ENCODE measurements at regions not wholly inside any gene's neighbourhood (a gene's known extent, or its start where the extent isn't known, plus 50 kb on each side); places are given as distances from the start of the nearest gene placed in this dataset.

DNA sequence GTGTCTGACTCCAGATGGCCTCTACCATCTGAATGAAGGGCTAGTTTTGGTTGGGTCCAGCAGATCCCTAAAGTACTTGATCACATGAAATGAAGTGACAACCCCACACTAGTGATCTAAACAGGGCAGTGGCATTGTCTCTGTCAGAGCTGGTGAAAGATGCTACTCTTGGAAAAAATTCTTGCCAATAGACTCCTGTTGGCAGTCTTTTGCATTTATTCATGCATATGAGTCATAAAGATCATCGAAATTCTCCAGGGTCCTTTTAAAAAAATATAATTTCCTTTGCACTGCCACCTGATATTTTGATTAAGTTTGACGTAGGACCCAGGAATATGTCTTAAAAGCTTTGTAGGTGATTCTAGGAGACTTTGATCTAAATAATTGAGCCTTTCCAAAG, 135.1 kb upstream of the ELL2 start:
- H3K27me3 Mint-ChIP-seq (ENCODE audit: low read depth, poor library complexity), result no peaks in the 10 kb centered on the region
- DNase-seq, result no peak
- no peak overlapping the region for H3K4me3 Mint-ChIP-seq
- peaks cover 18% of the 10 kb centered on the region for H3K4me1 Mint-ChIP-seq
- TF ChIP-seq CTCF (IDR thresholded peaks at IDR 0.05), result no peak
- H3K27ac Mint-ChIP-seq, result no peak overlapping the region
- H3K9me3 Mint-ChIP-seq, result peaks cover 18% of the 10 kb centered on the region
- no peaks in the 10 kb centered on the region for H3K36me3 Mint-ChIP-seq (ENCODE audit: low read depth)

DNA sequence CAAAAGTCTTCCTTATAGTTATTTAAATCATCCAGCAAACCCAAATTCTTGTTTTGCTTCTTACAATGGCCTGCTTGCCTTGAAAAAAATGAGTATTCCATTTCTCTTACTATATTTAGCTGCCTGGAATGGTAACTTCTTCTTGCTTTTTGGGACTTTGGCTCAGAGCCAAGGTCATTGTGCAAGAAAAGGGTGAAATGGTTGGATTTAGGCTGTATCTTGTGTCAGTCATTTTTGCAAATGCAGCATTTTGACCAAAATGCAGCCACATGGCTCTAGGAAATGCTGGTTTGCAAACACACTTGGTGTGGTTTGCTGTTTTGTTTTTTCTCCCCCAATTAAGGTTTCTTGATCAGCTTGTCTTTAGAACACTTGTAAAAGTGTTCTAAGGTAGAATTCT, 133.3 kb upstream of the ELL2 start:
- Mint-ChIP-seq H3K36me3 (ENCODE audit: low read depth) (no peaks in the 10 kb centered on the region), H3K4me3 (no peak overlapping the region), H3K27me3 (ENCODE audit: low read depth, poor library complexity) (no peaks in the 10 kb centered on the region), H3K27ac (no peak overlapping the region), H3K4me1 (peaks cover 31% of the 10 kb centered on the region), H3K9me3 (peaks cover 18% of the 10 kb centered on the region)
- DNase-seq, result no peak
- no peak for TF ChIP-seq CTCF (IDR thresholded peaks at IDR 0.05)

- H3K4me1 Mint-ChIP-seq, result peaks cover 41% of the 10 kb centered on the region
- H3K9me3 Mint-ChIP-seq, result peaks cover 17% of the 10 kb centered on the region
- no peak overlapping the region for H3K4me3 Mint-ChIP-seq
- no peaks in the 10 kb centered on the region for H3K36me3 Mint-ChIP-seq (ENCODE audit: low read depth)
- H3K27me3 Mint-ChIP-seq (ENCODE audit: low read depth, poor library complexity), result no peaks in the 10 kb centered on the region
- H3K27ac Mint-ChIP-seq, result no peak overlapping the region
- no peak for TF ChIP-seq CTCF (IDR thresholded peaks at IDR 0.05)
- no peak for DNase-seq
Observed at GRCh38 chr5:96093890-96094381, 132.3 kb upstream of the ELL2 start.

DNA sequence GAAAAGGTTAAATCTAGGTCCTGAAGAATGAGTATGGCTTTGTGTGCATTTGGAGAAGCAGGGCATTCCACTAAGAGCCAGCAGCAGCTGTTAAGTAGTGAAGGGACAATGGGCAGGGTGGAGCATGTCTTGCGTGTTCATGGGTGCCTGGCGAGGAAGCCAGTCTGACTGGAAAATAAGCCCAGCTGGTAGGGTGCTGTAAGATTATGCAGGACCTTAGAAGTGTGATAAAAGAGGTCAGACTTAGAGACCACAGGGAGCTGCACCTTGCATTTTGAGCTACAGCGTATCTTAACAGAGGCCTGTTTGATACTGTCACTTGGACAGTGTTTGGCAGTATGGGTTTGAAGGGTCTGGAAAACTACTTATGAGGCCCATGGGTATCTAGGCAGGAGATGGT, 131.7 kb upstream of the ELL2 start:
- no peak for DNase-seq
- Mint-ChIP-seq H3K27me3 (ENCODE audit: low read depth, poor library complexity) (no peaks in the 10 kb centered on the region), H3K4me1 (peaks cover 46% of the 10 kb centered on the region), H3K27ac (no peak overlapping the region), H3K4me3 (no peak overlapping the region), H3K36me3 (ENCODE audit: low read depth) (no peaks in the 10 kb centered on the region), H3K9me3 (peaks cover 11% of the 10 kb centered on the region)
- no peak for TF ChIP-seq CTCF (IDR thresholded peaks at IDR 0.05)

GRCh38 chr5:96091874-96092273, 130.2 kb upstream of the ELL2 start:
- DNase-seq, result no peak
- H3K4me3 Mint-ChIP-seq, result no peak overlapping the region
- H3K27ac Mint-ChIP-seq, result no peak overlapping the region
- no peaks in the 10 kb centered on the region for H3K36me3 Mint-ChIP-seq (ENCODE audit: low read depth)
- H3K27me3 Mint-ChIP-seq (ENCODE audit: low read depth, poor library complexity), result no peaks in the 10 kb centered on the region
- no peak for TF ChIP-seq CTCF (IDR thresholded peaks at IDR 0.05)
- H3K9me3 Mint-ChIP-seq, result no peaks in the 10 kb centered on the region
- H3K4me1 Mint-ChIP-seq, result peaks cover 60% of the 10 kb centered on the region

DNA sequence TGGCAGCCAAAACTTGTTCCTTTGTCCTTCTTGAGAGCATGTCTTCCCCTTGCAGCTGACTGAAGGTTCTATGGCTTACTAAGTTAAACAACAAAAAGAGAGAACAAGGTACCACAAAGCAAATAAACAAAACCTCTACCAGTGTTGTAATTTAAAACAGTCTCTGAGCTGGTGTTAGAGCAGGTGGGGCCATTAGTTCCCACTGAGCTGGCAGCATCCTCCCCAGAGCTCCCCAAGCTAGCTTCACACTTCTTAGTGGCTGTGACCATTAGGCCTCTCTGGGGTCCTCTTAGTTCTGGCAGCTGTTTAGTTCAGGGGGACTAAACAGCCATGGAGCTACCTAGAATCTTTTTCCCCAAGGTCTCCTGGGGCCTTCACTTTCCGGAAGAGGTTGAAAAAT, 128.6 kb upstream of the ELL2 start:
- H3K4me1 Mint-ChIP-seq, result peaks cover 60% of the 10 kb centered on the region
- no peak for TF ChIP-seq CTCF (IDR thresholded peaks at IDR 0.05)
- peak overlapping the region; percentile 97 for H3K27ac Mint-ChIP-seq
- no peaks in the 10 kb centered on the region for H3K27me3 Mint-ChIP-seq (ENCODE audit: low read depth, poor library complexity)
- DNase-seq, result no peak
- no peaks in the 10 kb centered on the region for H3K36me3 Mint-ChIP-seq (ENCODE audit: low read depth)
- H3K9me3 Mint-ChIP-seq, result no peaks in the 10 kb centered on the region
- H3K4me3 Mint-ChIP-seq, result no peak overlapping the region
